ENCODE measurements at regions not wholly inside any gene's neighbourhood (a gene's known extent, or its start where the extent isn't known, plus 50 kb on each side); places are given as distances from the start of the nearest gene placed in this dataset.

- no peak overlapping the region for H2AFZ ChIP-seq (ENCODE audit: low read depth, low read length)
- no peak overlapping the region for H3K27ac ChIP-seq (ENCODE audit: low read length)
- TF ChIP-seq EZH2 (IDR thresholded peaks at IDR 0.05; ENCODE audit: borderline replicate concordance, insufficient read depth, low read length, poor library complexity, severe bottlenecking) (no peak), POLR2AphosphoS5 (IDR thresholded peaks at IDR 0.05) (no peak), REST (IDR thresholded peaks at IDR 0.05; ENCODE audit: borderline replicate concordance) (no peak), TAF1 (IDR thresholded peaks at IDR 0.05; ENCODE audit: low read depth) (no peak), SMC3 (conservative IDR thresholded peaks at IDR 0.05; ENCODE audit: poor library complexity) (no peak), EP300 (conservative IDR thresholded peaks at IDR 0.05; ENCODE audit: poor library complexity, severe bottlenecking) (no peak), MXI1 (conservative IDR thresholded peaks at IDR 0.05; ENCODE audit: poor library complexity, severe bottlenecking) (no peak), RAD21 (conservative IDR thresholded peaks at IDR 0.05) (no peak), CTCF (IDR thresholded peaks at IDR 0.05; ENCODE audit: poor library complexity, severe bottlenecking) (no peak)
- H4K20me1 ChIP-seq (ENCODE audit: insufficient read depth) = no peaks in the 10 kb centered on the region
- H3K9me2 ChIP-seq (ENCODE audit: insufficient read depth, low read length) = no peaks in the 10 kb centered on the region
- H3K9ac ChIP-seq (ENCODE audit: low read length) = no peak overlapping the region
- H3K4me2 ChIP-seq (ENCODE audit: low read length) = no peak overlapping the region
- H3K36me3 ChIP-seq (ENCODE audit: insufficient read depth, low read length) = no peaks in the 10 kb centered on the region
- no peaks in the 10 kb centered on the region for H3K79me2 ChIP-seq (replicated peaks; ENCODE audit: insufficient read depth, low read length)
- H3F3A ChIP-seq (ENCODE audit: insufficient read depth, low read length, poor library complexity, severe bottlenecking) = no peaks in the 10 kb centered on the region
- H3K9me3 ChIP-seq (ENCODE audit: low read length) = no peaks in the 10 kb centered on the region
- no peaks in the 10 kb centered on the region for H3K27me3 ChIP-seq (ENCODE audit: insufficient read depth, low read depth, low read length)
- H3K4me3 ChIP-seq (ENCODE audit: low read length) = no peak overlapping the region
Observed at GRCh38 chr7:94129443-94130140, 125.4 kb upstream of the BET1 start.

- Histone ChIP-seq H3K9me2 (ENCODE audit: insufficient read depth, low read length) (no peaks in the 10 kb centered on the region), H3K27ac (ENCODE audit: low read length) (no peak overlapping the region), H3K4me2 (ENCODE audit: low read length) (no peak overlapping the region), H3K27me3 (ENCODE audit: insufficient read depth, low read depth, low read length) (no peaks in the 10 kb centered on the region), H3K4me3 (ENCODE audit: low read length) (no peak overlapping the region), H3F3A (ENCODE audit: insufficient read depth, low read length, poor library complexity, severe bottlenecking) (no peaks in the 10 kb centered on the region), H2AFZ (ENCODE audit: low read depth, low read length) (no peak overlapping the region), H3K36me3 (ENCODE audit: insufficient read depth, low read length) (no peaks in the 10 kb centered on the region), H4K20me1 (ENCODE audit: insufficient read depth) (no peaks in the 10 kb centered on the region), H3K9ac (ENCODE audit: low read length) (no peak overlapping the region), H3K9me3 (ENCODE audit: low read length) (no peaks in the 10 kb centered on the region), H3K79me2 (replicated peaks; ENCODE audit: insufficient read depth, low read length) (no peaks in the 10 kb centered on the region)
- TF ChIP-seq EP300 (conservative IDR thresholded peaks at IDR 0.05; ENCODE audit: poor library complexity, severe bottlenecking) (no peak), REST (IDR thresholded peaks at IDR 0.05; ENCODE audit: borderline replicate concordance) (no peak), RAD21 (conservative IDR thresholded peaks at IDR 0.05) (no peak), MXI1 (conservative IDR thresholded peaks at IDR 0.05; ENCODE audit: poor library complexity, severe bottlenecking) (no peak), SMC3 (conservative IDR thresholded peaks at IDR 0.05; ENCODE audit: poor library complexity) (no peak), CTCF (IDR thresholded peaks at IDR 0.05; ENCODE audit: poor library complexity, severe bottlenecking) (no peak), TAF1 (IDR thresholded peaks at IDR 0.05; ENCODE audit: low read depth) (no peak), POLR2AphosphoS5 (IDR thresholded peaks at IDR 0.05) (no peak), EZH2 (IDR thresholded peaks at IDR 0.05; ENCODE audit: borderline replicate concordance, insufficient read depth, low read length, poor library complexity, severe bottlenecking) (no peak)
Observed at GRCh38 chr7:94130716-94131115, 126.6 kb upstream of the BET1 start.
